Skeletal muscle cell (primary cell): ENCODE measurements at regions not wholly inside any gene's neighbourhood (a gene's known extent, or its start where the extent isn't known, plus 50 kb on each side); places are given as distances from the start of the nearest gene placed in this dataset.
A peak's percentile ranks its signal among the peaks of the same experiment; 100 is the strongest.

Source experiments
- DNase-seq: peaks from one replicate; pipeline ENCODE4 v3.0.0-alpha.2; 2010; ENCODE audit warnings: low read depth
- H3K4me3 ChIP-seq: 2 replicates; pipeline ENCODE4 v1.5.1; 2011; ENCODE audit warnings: low read depth, mild to moderate bottlenecking, control low read depth, low read length, moderate library complexity

GRCh38 chr14:26897196-26897595 lies 299.4 kb upstream of the NOVA1 start:
- no peak for DNase-seq
- H3K4me3 ChIP-seq = no peak overlapping the region

- no peak overlapping the region for H3K4me3 ChIP-seq
- DNase-seq = no peak
Measured at GRCh38 chr14:26905229-26905628, 307.4 kb upstream of the NOVA1 start.

- no peak for DNase-seq
- no peak overlapping the region for H3K4me3 ChIP-seq
Measured at GRCh38 chr14:26913786-26914185, 316.0 kb upstream of the NOVA1 start.

- DNase-seq = peak; percentile 92
- no peak overlapping the region for H3K4me3 ChIP-seq
Measured at GRCh38 chr14:26917086-26917485, 319.3 kb upstream of the NOVA1 start.

- H3K4me3 ChIP-seq = no peak overlapping the region
- peak; percentile 13 for DNase-seq
Measured at GRCh38 chr14:26925876-26926584, 328.2 kb upstream of the NOVA1 start.

GRCh38 chr14:26926585-26926984 lies 328.8 kb upstream of the NOVA1 start:
- H3K4me3 ChIP-seq = no peak overlapping the region
- no peak for DNase-seq

GRCh38 chr14:26928019-26928418 lies 330.2 kb upstream of the NOVA1 start:
- H3K4me3 ChIP-seq = no peak overlapping the region
- DNase-seq = no peak

GRCh38 chr14:26929361-26929760 lies 331.5 kb upstream of the NOVA1 start:
- no peak overlapping the region for H3K4me3 ChIP-seq
- no peak for DNase-seq

GRCh38 chr14:26930576-26930975 lies 332.7 kb upstream of the NOVA1 start:
- no peak overlapping the region for H3K4me3 ChIP-seq

GRCh38 chr14:26932606-26933005 lies 334.8 kb upstream of the NOVA1 start:
- H3K4me3 ChIP-seq = no peak overlapping the region
- no peak for DNase-seq

More at GRCh38 chr14:26930576-26930975, 332.7 kb upstream of the NOVA1 start:
- no peak for DNase-seq

- H3K4me3 ChIP-seq = no peak overlapping the region
- no peak for DNase-seq
Measured at GRCh38 chr14:26933431-26933830, 335.6 kb upstream of the NOVA1 start.

- no peak overlapping the region for H3K4me3 ChIP-seq
- DNase-seq = no peak
Measured at GRCh38 chr14:26934151-26934550, 336.3 kb upstream of the NOVA1 start.

GRCh38 chr14:26935733-26936132 lies 337.9 kb upstream of the NOVA1 start:
- H3K4me3 ChIP-seq = no peak overlapping the region
- no peak for DNase-seq

- H3K4me3 ChIP-seq = no peak overlapping the region
- DNase-seq = no peak
Measured at GRCh38 chr14:26938054-26938453, 340.2 kb upstream of the NOVA1 start.

GRCh38 chr14:26939755-26940154 lies 341.9 kb upstream of the NOVA1 start:
- no peak overlapping the region for H3K4me3 ChIP-seq
- no peak for DNase-seq

- no peak for DNase-seq
- no peak overlapping the region for H3K4me3 ChIP-seq
Measured at GRCh38 chr14:26941521-26941920, 343.7 kb upstream of the NOVA1 start.

GRCh38 chr14:26947265-26947664 lies 349.4 kb upstream of the NOVA1 start:
- no peak for DNase-seq
- H3K4me3 ChIP-seq = no peak overlapping the region

GRCh38 chr14:26959437-26959836 lies 361.6 kb upstream of the NOVA1 start:
- DNase-seq = no peak
- no peak overlapping the region for H3K4me3 ChIP-seq

- DNase-seq = no peak
Measured at GRCh38 chr14:26959972-26960660, 362.3 kb upstream of the NOVA1 start.

GRCh38 chr14:26963711-26964110 lies 365.9 kb upstream of the NOVA1 start:
- DNase-seq = peak; percentile 97

More at GRCh38 chr14:26959972-26960660, 362.3 kb upstream of the NOVA1 start:
- H3K4me3 ChIP-seq = no peak overlapping the region

GRCh38 chr14:26965490-26965889 lies 367.7 kb upstream of the NOVA1 start:
- DNase-seq = no peak
- no peak overlapping the region for H3K4me3 ChIP-seq

More at GRCh38 chr14:26963711-26964110, 365.9 kb upstream of the NOVA1 start:
- H3K4me3 ChIP-seq = no peak overlapping the region
